ENCODE measurements at regions not wholly inside any gene's neighbourhood (a gene's known extent, or its start where the extent isn't known, plus 50 kb on each side); places are given as distances from the start of the nearest gene placed in this dataset.
"Not testable (repeated sequence)": the region's sequence is repeated elsewhere in the genome, so short reads cannot be mapped to it uniquely, and the experiment has no call there.

DNA sequence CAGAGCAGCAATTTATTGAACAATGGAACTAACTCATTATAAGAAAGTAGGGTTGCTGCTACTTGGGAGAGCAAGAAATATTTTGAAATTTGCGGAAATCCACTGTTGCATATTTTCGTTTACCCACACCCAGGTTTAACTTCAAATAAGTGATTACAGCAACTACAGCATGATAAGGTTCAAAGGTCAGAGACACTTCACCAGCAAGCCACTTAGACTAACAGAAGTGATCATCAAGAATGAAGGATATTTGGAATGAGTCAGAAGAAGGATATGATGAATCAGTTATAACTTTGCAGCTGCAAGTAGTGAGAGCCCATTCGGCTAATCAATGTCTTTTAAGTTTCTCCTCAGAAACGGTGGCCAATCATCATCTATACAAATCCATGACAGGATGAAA is 199.3 kb downstream of the TMA16 start:
- no peak for DNase-seq

DNA sequence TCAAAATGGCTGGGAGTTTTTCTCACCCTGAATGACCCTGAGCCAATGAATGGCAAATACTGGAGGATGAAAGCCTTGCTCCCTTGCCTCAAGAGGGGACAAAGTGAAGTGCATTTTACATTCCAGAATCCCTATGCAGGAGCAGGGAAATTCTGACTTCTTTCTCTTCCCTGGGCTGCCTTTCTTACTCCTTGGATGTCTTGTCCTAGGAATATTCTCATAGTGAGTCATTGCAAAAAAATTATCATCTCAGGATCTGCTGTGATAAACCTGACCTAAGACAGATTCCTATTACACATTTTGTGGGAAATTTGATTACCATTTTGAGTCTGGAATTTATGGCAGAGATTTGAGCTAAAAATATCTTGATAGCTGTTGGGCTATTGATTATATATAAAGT is 199.9 kb downstream of the TMA16 start:
- no peak for DNase-seq

GRCh38 chr4:163697121-163697520 is 202.6 kb downstream of the TMA16 start:
- no peak for DNase-seq

- DNase-seq = not testable (repeated sequence)
Observed at GRCh38 chr4:163700383-163700782, 205.9 kb downstream of the TMA16 start.

GRCh38 chr4:163701916-163702315 is 207.4 kb downstream of the TMA16 start:
- DNase-seq = no peak

DNA sequence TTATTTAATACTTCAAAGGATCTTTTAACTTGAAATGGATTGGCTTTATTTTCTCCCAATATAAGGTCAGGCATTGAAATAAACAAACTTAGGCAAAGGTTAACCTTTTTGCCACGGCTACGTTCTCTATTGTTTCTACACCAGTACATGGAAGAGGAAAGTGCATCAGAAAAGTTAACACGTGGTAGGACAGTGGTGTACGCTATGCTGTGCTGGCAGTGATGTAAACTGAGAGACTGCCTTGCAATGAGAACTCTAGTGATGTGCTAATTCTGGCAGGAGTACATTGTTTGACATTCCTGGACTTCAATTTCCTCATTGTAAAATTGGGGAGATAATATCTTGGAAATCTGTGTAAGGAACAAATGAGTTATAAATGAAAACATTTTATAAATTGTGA is 208.2 kb downstream of the TMA16 start:
- no peak for DNase-seq

- no peak for DNase-seq
Observed at GRCh38 chr4:163703251-163703650, 208.8 kb downstream of the TMA16 start.

DNA sequence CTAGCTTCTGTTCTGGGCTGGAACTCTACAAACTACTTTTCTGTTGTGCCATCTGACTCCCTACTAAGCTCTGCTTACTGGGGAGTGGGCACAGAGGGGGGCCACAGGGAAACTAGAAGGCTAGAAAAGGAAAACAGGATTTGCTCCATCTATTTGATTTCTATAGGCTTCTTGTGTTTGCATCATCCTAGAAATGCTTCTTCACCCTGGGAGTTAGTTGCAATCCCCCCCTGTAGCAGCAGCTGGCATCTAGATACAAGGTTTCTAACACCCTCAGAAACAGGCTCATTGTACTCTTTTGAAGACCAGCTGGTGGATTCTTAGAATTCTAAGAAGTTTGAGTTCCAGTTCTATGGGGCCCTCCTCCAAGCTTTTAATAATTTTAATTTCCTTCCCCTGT is 213.4 kb downstream of the TMA16 start:
- no peak for DNase-seq

- no peak for DNase-seq
Observed at GRCh38 chr4:163709601-163710000, 215.1 kb downstream of the TMA16 start.

DNA sequence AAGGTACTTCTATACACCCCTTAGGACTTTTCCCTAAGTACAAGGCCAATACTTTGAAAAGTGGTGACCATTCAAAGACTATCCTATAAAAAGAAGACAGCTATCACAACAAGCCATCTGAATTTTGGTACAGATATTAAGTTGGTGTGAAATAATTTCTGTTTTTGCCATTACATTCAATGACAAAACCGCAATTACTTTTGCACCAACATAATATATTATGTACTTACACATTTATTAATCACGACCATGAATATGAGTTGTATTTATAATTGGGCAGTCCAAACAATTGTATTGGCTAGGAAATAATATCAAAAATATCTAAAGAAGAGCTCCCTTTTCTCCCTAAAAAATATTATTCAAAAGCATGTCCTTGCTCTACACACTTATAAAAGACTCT is 215.7 kb downstream of the TMA16 start:
- no peak for DNase-seq

GRCh38 chr4:163724495-163724894 is 230.0 kb downstream of the TMA16 start:
- not testable (repeated sequence) for DNase-seq

DNA sequence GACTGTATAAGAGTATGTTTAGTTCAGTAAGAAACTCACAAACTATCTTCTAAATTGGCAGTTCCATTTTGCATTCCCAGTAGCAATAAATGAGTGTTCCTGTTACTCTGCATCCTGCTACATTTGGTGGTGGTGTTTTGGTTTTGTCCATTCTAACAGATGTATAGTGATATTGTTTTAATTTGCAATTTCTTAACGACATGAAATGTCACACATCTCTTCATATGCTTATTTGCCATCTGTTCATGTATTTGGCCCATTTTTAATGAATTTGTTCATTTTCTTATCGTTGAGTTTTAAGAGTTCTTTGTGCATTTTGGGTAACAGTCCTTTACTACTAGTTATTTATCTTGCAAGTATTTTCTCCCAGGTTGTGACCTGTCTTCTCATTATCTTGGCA is 232.2 kb downstream of the TMA16 start:
- DNase-seq = no peak

DNA sequence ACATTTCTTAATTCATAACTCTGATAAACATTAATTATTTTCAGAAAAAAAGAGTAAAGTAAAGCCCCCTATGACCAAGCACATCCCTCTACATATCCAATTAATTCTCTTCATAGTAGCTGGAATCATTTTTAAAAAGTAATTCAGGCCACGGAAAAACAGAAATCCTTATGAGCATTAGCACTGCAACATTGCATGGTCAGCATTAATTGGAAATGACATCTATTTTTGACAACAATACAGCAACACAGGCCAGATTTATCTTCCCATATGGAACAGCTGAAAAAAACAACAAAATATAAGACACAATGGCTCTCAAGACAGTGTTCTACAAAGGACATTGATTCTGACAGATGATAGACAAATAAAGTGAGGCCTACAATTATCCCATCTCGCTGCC is 236.6 kb downstream of the TMA16 start:
- no peak for DNase-seq

GRCh38 chr4:163732473-163732872 is 238.0 kb downstream of the TMA16 start:
- DNase-seq = no peak

- no peak for DNase-seq
Observed at GRCh38 chr4:163736876-163737275, 242.4 kb downstream of the TMA16 start.

GRCh38 chr4:163737846-163738245 is 243.4 kb downstream of the TMA16 start:
- DNase-seq = not testable (repeated sequence)

DNA sequence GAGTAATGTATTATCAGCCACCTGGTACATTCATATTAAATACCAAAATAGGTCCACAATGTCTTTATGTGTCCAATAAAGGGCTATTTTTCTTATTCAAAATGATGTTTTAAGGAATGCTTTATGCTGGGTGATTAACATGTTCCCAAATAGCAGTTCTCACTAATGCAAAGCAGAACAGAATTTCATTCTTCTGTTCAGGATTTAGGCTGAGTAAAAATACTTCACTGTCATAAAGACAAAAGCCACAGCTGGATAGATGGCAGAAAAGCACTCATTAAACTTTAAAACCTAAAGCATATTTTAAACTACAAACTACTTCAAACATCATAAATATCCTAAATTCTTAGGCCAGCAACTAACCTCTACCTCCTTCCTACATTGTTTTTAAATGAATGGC is 244.0 kb downstream of the TMA16 start:
- no peak for DNase-seq

DNA sequence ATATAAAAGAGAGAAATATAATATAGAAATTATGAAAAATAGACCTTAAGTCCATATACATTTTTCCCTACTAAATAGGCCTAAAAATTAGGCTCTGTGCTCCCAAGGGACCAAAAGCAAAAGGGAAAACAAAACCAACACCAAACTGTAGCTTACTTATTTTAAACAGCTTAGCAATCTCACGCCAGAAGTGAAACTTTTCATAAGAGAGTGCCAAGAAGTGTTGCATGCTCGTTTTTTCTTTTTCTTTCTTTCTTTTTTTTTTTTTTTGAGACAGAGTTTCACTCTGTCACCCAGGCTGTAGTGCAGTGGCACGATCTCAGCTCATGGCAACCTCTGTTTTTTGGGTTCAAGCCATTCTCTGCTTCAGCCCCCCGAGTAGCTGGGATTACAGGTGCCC is 250.4 kb downstream of the TMA16 start:
- no peak for DNase-seq

DNA sequence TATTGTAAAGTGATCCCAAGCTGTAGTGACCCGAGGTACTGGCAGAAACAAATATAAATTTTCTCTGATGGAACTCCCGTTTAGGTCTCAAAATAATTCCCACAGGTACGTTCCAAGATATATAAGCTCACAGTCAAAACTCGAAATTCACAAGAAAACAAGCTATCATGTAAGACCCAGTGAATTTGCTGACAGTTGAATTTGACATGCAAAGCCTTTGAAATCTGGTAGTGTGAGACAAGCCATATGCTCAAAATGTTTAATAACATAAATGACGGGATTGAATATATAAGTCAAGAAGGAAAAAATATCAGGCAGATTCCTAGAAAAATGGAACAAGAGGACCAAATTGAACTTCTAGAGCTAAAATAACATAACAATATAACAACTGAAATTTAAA is 252.8 kb downstream of the TMA16 start:
- DNase-seq = no peak

GRCh38 chr4:163747886-163748285 is 253.4 kb downstream of the TMA16 start:
- DNase-seq = no peak

- DNase-seq = no peak
Observed at GRCh38 chr4:163748449-163748848, 254.0 kb downstream of the TMA16 start.

DNA sequence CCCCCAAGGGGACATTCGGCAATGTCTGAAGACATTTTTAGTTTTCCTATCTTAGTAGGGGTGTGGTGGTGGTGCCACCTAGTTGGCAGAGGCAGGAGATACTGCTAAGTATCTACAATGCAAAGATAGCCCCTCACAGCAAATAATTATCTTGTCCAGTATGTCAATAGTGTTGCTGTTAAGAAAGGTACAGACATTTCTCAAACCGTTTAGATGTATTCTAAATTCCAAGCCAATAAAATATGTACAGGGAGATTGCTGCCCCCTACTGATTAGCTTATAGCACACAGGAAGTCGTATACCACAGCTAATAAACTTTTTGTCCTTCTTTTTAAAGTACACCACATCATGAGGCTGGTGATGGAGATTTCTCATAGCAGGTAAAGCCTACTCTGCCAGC is 260.5 kb downstream of the TMA16 start:
- no peak for DNase-seq

DNA sequence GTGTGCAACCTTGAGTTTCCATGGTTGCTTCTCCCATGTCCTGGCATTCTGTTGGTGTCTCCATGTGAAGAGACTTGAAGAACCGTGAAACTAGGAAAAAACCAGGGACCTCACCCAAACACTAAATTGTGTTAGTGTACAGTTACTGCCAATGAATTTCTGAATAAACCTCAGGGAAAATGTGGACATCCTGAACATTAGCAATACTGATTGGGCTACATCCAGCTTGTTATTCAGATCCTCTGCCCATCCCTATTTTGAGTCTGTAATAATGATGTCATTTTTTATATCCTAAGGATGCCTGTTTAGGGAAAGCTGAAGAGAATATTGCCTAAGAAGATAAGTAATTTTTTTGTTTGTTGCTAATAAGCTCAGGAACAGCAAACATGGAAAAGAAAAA is 262.7 kb downstream of the TMA16 start:
- DNase-seq = no peak

- no peak for DNase-seq
Observed at GRCh38 chr4:163758032-163758431, 263.5 kb downstream of the TMA16 start.

GRCh38 chr4:163762741-163763140 is 268.3 kb downstream of the TMA16 start:
- DNase-seq = no peak

- no peak for DNase-seq
Observed at GRCh38 chr4:163764569-163764968, 270.1 kb downstream of the TMA16 start.
